KMS-11 (cell line): ENCODE measurements at regions not wholly inside any gene's neighbourhood (a gene's known extent, or its start where the extent isn't known, plus 50 kb on each side); places are given as distances from the start of the nearest gene placed in this dataset.

ENCODE experiments used
- H2AFZ ChIP-seq: fragments of 200-600 bp; sonication (generic); 2 replicates; pipeline ENCODE4 v1.6.1; 2016; ENCODE audit warnings: antibody characterized with exemption, mixed run types, low read depth
- H3K27ac ChIP-seq: fragments of 200-600 bp; sonication (generic); 2 replicates; pipeline ENCODE4 v1.6.1; 2016; ENCODE audit warnings: mild to moderate bottlenecking, mixed run types
- H3K27me3 ChIP-seq: fragments of 200-600 bp; sonication (generic); 2 replicates; pipeline ENCODE4 v1.6.1; 2017; ENCODE audit warnings: mild to moderate bottlenecking, low read depth, mixed run types, moderate library complexity; ENCODE audit not compliant: insufficient read depth
- H3K36me3 ChIP-seq: fragments of 200-600 bp; sonication (generic); 2 replicates; pipeline ENCODE4 v1.6.1; 2017; ENCODE audit warnings: mild to moderate bottlenecking, mixed run types; ENCODE audit not compliant: insufficient read depth
- H3K4me1 ChIP-seq: fragments of 200-600 bp; sonication (generic); 2 replicates; pipeline ENCODE4 v1.6.1; 2016; ENCODE audit warnings: mild to moderate bottlenecking, low read depth, mixed run types; ENCODE audit not compliant: poor library complexity, severe bottlenecking
- H3K4me2 ChIP-seq: fragments of 200-600 bp; sonication (generic); 2 replicates; pipeline ENCODE4 v1.7.0; 2016; ENCODE audit warnings: mild to moderate bottlenecking, mixed run types
- H3K4me3 ChIP-seq: fragments of 200-600 bp; sonication (generic); IDR thresholded peaks from 2 replicates; pipeline ENCODE4 v1.6.1; 2017; ENCODE audit warnings: low read depth, low read length, mixed read lengths; ENCODE audit not compliant: insufficient read depth
- H3K79me2 ChIP-seq: fragments of 200-600 bp; sonication (generic); 2 replicates; pipeline ENCODE4 v1.6.1; 2016; ENCODE audit warnings: low read depth, mixed run types; ENCODE audit not compliant: insufficient read depth
- H3K9ac ChIP-seq: fragments of 200-600 bp; sonication (generic); 2 replicates; pipeline ENCODE4 v1.6.1; 2016; ENCODE audit warnings: mild to moderate bottlenecking, mixed run types
- H4K20me1 ChIP-seq: fragments of 200-600 bp; sonication (generic); 2 replicates; pipeline ENCODE4 v1.6.1; 2016; ENCODE audit warnings: mild to moderate bottlenecking, mixed run types; ENCODE audit not compliant: insufficient read depth
- CTCF ChIP-seq: fragments of 200-600 bp; sonication (generic); conservative IDR thresholded peaks from 2 replicates; pipeline ENCODE4 v1.6.1; 2017; ENCODE audit warnings: low read depth, mild to moderate bottlenecking, antibody characterized with exemption, low read length, moderate library complexity, mixed read lengths

- Histone ChIP-seq H4K20me1 (no peaks in the 10 kb centered on the region), H3K79me2 (no peaks in the 10 kb centered on the region), H3K4me3 (no peak overlapping the region), H3K36me3 (no peaks in the 10 kb centered on the region), H3K9ac (no peak overlapping the region), H3K4me1 (no peaks in the 10 kb centered on the region), H3K27me3 (no peaks in the 10 kb centered on the region), H3K27ac (no peak overlapping the region), H2AFZ (no peak overlapping the region), H3K4me2 (no peak overlapping the region)
- no peak for TF ChIP-seq CTCF
These were observed 234.3 kb upstream of the NCKAP5 start for GRCh38 chr2:133802409-133803039.

GRCh38 chr2:133806564-133806963 lies 238.3 kb upstream of the NCKAP5 start:
- H3K36me3 ChIP-seq, result no peaks in the 10 kb centered on the region
- H3K27ac ChIP-seq, result no peak overlapping the region
- no peak overlapping the region for H3K9ac ChIP-seq
- no peak overlapping the region for H2AFZ ChIP-seq
- H3K4me1 ChIP-seq, result no peaks in the 10 kb centered on the region
- H3K27me3 ChIP-seq, result no peaks in the 10 kb centered on the region
- no peaks in the 10 kb centered on the region for H4K20me1 ChIP-seq
- no peak for TF ChIP-seq CTCF
- no peak overlapping the region for H3K4me2 ChIP-seq
- H3K79me2 ChIP-seq, result no peaks in the 10 kb centered on the region
- H3K4me3 ChIP-seq, result no peak overlapping the region

GRCh38 chr2:133809485-133809884 lies 241.2 kb upstream of the NCKAP5 start:
- no peak overlapping the region for H2AFZ ChIP-seq
- no peaks in the 10 kb centered on the region for H3K4me1 ChIP-seq
- no peak overlapping the region for H3K4me2 ChIP-seq
- no peak for TF ChIP-seq CTCF
- no peaks in the 10 kb centered on the region for H4K20me1 ChIP-seq
- H3K4me3 ChIP-seq, result no peak overlapping the region
- no peaks in the 10 kb centered on the region for H3K36me3 ChIP-seq
- H3K27me3 ChIP-seq, result no peaks in the 10 kb centered on the region
- H3K27ac ChIP-seq, result no peak overlapping the region
- H3K9ac ChIP-seq, result no peak overlapping the region
- H3K79me2 ChIP-seq, result no peaks in the 10 kb centered on the region

GRCh38 chr2:133810559-133810958 lies 242.3 kb upstream of the NCKAP5 start:
- H3K4me2 ChIP-seq, result no peak overlapping the region
- no peaks in the 10 kb centered on the region for H3K4me1 ChIP-seq
- no peak overlapping the region for H3K9ac ChIP-seq
- H2AFZ ChIP-seq, result no peak overlapping the region
- H4K20me1 ChIP-seq, result no peaks in the 10 kb centered on the region
- H3K27me3 ChIP-seq, result no peaks in the 10 kb centered on the region
- no peaks in the 10 kb centered on the region for H3K36me3 ChIP-seq
- no peak for TF ChIP-seq CTCF
- no peaks in the 10 kb centered on the region for H3K79me2 ChIP-seq
- H3K4me3 ChIP-seq, result no peak overlapping the region
- H3K27ac ChIP-seq, result no peak overlapping the region
